HAP-1 (cell line): ENCODE measurements at regions not wholly inside any gene's neighbourhood (a gene's known extent, or its start where the extent isn't known, plus 50 kb on each side); places are given as distances from the start of the nearest gene placed in this dataset.

Experiments used
- DNase-seq, 2 experiments: peaks; one replicate each; pipeline ENCODE4 v3.0.0-alpha.2; 2016 to 2020; ENCODE audit warnings: low spot score in 2 of 2
- H3K27me3 ChIP-seq: fragments of 250-450 bp; sonication (Bioruptor Pico); 2 replicates; pipeline ENCODE4 v1.5.1; 2020; ENCODE audit warnings: low read depth, mild to moderate bottlenecking, moderate library complexity
- H3K36me3 ChIP-seq: fragments of 250-450 bp; sonication (Bioruptor Pico); replicated peaks from 2 replicates; pipeline ENCODE4 v1.5.1; 2020; ENCODE audit warnings: mild to moderate bottlenecking
- H3K4me1 ChIP-seq: fragments of 250-450 bp; sonication (Bioruptor Pico); 2 replicates; pipeline ENCODE4 v1.5.1; 2020; ENCODE audit warnings: mild to moderate bottlenecking
- H3K4me3 ChIP-seq: fragments of 250-450 bp; sonication (Bioruptor Pico); 2 replicates; pipeline ENCODE4 v1.5.1; 2020; ENCODE audit warnings: mild to moderate bottlenecking, moderate library complexity
- H3K9me3 ChIP-seq: fragments of 250-450 bp; sonication (Bioruptor Pico); 2 replicates; pipeline ENCODE4 v1.5.1; 2020; ENCODE audit warnings: mild to moderate bottlenecking, moderate library complexity
- in situ Hi-C: fragments of 300-500 bp; cut with MboI; formaldehyde crosslinking; loops from 3 replicates; pipeline ENCODE4 v1.14.3; 2020; ENCODE audit warnings: low sequenced_read_pairs, inconsistent platforms, mixed read lengths

GRCh38 chr6:168212362-168212761 lies 107.2 kb downstream of the DACT2 start:
- in situ Hi-C loops: no loop called here
- DNase-seq: no peak
- Histone ChIP-seq H3K36me3 (no peaks in the 10 kb centered on the region), H3K4me3 (no peak overlapping the region), H3K27me3 (no peaks in the 10 kb centered on the region), H3K9me3 (no peaks in the 10 kb centered on the region), H3K4me1 (peaks cover 5% of the 10 kb centered on the region; the same call in 1 of the 2 replicates)

- Histone ChIP-seq H3K36me3 (no peaks in the 10 kb centered on the region), H3K9me3 (no peaks in the 10 kb centered on the region), H3K27me3 (no peaks in the 10 kb centered on the region), H3K4me1 (peaks cover 5% of the 10 kb centered on the region; the same call in 1 of the 2 replicates), H3K4me3 (no peak overlapping the region)
- DNase-seq: no peak
- in situ Hi-C loops: no loop called here
Observed at GRCh38 chr6:168211681-168212080, 107.9 kb downstream of the DACT2 start.

- no peak for DNase-seq
- H3K9me3 ChIP-seq: no peaks in the 10 kb centered on the region
- H3K27me3 ChIP-seq: no peaks in the 10 kb centered on the region
- H3K36me3 ChIP-seq: no peaks in the 10 kb centered on the region
- in situ Hi-C loops: no loop called here
- H3K4me3 ChIP-seq: no peak overlapping the region
- H3K4me1 ChIP-seq: peaks cover 5% of the 10 kb centered on the region; the same call in 1 of the 2 replicates
Observed at GRCh38 chr6:168210239-168211105, 109.1 kb downstream of the DACT2 start.

GRCh38 chr6:168209420-168209819 lies 110.2 kb downstream of the DACT2 start:
- Histone ChIP-seq H3K4me3 (no peak overlapping the region), H3K9me3 (no peaks in the 10 kb centered on the region), H3K27me3 (no peaks in the 10 kb centered on the region), H3K4me1 (peaks cover 5% of the 10 kb centered on the region; the same call in 1 of the 2 replicates), H3K36me3 (no peaks in the 10 kb centered on the region)
- no peak for DNase-seq
- in situ Hi-C loops: no loop called here

- Histone ChIP-seq H3K9me3 (no peaks in the 10 kb centered on the region), H3K4me1 (peaks cover 5% of the 10 kb centered on the region; the same call in 1 of the 2 replicates), H3K27me3 (no peaks in the 10 kb centered on the region), H3K4me3 (no peak overlapping the region), H3K36me3 (no peaks in the 10 kb centered on the region)
- in situ Hi-C loops: no loop called here
- peak; percentile 26 to 52 for DNase-seq
Observed at GRCh38 chr6:168208854-168209253, 110.7 kb downstream of the DACT2 start.

- no peak for DNase-seq
- Histone ChIP-seq H3K4me1 (peaks cover 5% of the 10 kb centered on the region; the same call in 1 of the 2 replicates), H3K4me3 (no peak overlapping the region), H3K27me3 (no peaks in the 10 kb centered on the region), H3K36me3 (no peaks in the 10 kb centered on the region), H3K9me3 (no peaks in the 10 kb centered on the region)
- in situ Hi-C loops: no loop called here
Observed at GRCh38 chr6:168208402-168208801, 111.2 kb downstream of the DACT2 start.

- H3K4me1 ChIP-seq: peaks cover 5% of the 10 kb centered on the region; the same call in 1 of the 2 replicates
- no peaks in the 10 kb centered on the region for H3K27me3 ChIP-seq
- DNase-seq: no peak
- H3K36me3 ChIP-seq: no peaks in the 10 kb centered on the region
- no peaks in the 10 kb centered on the region for H3K9me3 ChIP-seq
- in situ Hi-C loops: no loop called here
- no peak overlapping the region for H3K4me3 ChIP-seq
Observed at GRCh38 chr6:168207421-168208175, 112.0 kb downstream of the DACT2 start.

- no peaks in the 10 kb centered on the region for H3K9me3 ChIP-seq
- in situ Hi-C loops: no loop called here
- DNase-seq: no peak
Observed at GRCh38 chr6:168206661-168207274, 112.8 kb downstream of the DACT2 start.

GRCh38 chr6:168206186-168206585 lies 113.4 kb downstream of the DACT2 start:
- H3K9me3 ChIP-seq: no peaks in the 10 kb centered on the region
- H3K4me1 ChIP-seq: peaks cover 5% of the 10 kb centered on the region; the same call in 1 of the 2 replicates
- H3K27me3 ChIP-seq: no peaks in the 10 kb centered on the region
- H3K36me3 ChIP-seq: no peaks in the 10 kb centered on the region
- in situ Hi-C loops: no loop called here
- no peak overlapping the region for H3K4me3 ChIP-seq
- no peak for DNase-seq

More at GRCh38 chr6:168206661-168207274, 112.8 kb downstream of the DACT2 start:
- no peaks in the 10 kb centered on the region for H3K27me3 ChIP-seq
- peaks cover 5% of the 10 kb centered on the region; the same call in 1 of the 2 replicates for H3K4me1 ChIP-seq
- H3K36me3 ChIP-seq: no peaks in the 10 kb centered on the region
- H3K4me3 ChIP-seq: no peak overlapping the region

GRCh38 chr6:168201799-168202198 lies 117.8 kb downstream of the DACT2 start:
- no peaks in the 10 kb centered on the region for H3K4me1 ChIP-seq
- no peaks in the 10 kb centered on the region for H3K27me3 ChIP-seq
- no peak overlapping the region for H3K4me3 ChIP-seq
- no peaks in the 10 kb centered on the region for H3K36me3 ChIP-seq
- no peak for DNase-seq
- in situ Hi-C loops: no loop called here
- no peaks in the 10 kb centered on the region for H3K9me3 ChIP-seq

GRCh38 chr6:168201383-168201782 lies 118.2 kb downstream of the DACT2 start:
- Histone ChIP-seq H3K36me3 (no peaks in the 10 kb centered on the region), H3K4me1 (no peaks in the 10 kb centered on the region)
- no peak for DNase-seq

GRCh38 chr6:168200571-168201134 lies 118.9 kb downstream of the DACT2 start:
- Histone ChIP-seq H3K9me3 (no peaks in the 10 kb centered on the region), H3K4me1 (no peaks in the 10 kb centered on the region), H3K4me3 (no peak overlapping the region), H3K27me3 (0 out of 2 replicates have a peak, but pooled peaks cover 2% of the 10 kb centered on the region), H3K36me3 (no peaks in the 10 kb centered on the region)
- in situ Hi-C loops: no loop called here
- no peak for DNase-seq

More at GRCh38 chr6:168201383-168201782, 118.2 kb downstream of the DACT2 start:
- in situ Hi-C loops: no loop called here
- Histone ChIP-seq H3K4me3 (no peak overlapping the region), H3K27me3 (no peaks in the 10 kb centered on the region), H3K9me3 (no peaks in the 10 kb centered on the region)
